B cell (primary cell): ENCODE measurements at regions not wholly inside any gene's neighbourhood (a gene's known extent, or its start where the extent isn't known, plus 50 kb on each side); places are given as distances from the start of the nearest gene placed in this dataset.

ENCODE experiments used
- EZH2 ChIP-seq: IDR thresholded peaks from 2 replicates; pipeline ENCODE4 v1.6.1; 2012; ENCODE audit warnings: borderline replicate concordance, low read depth, mild to moderate bottlenecking, moderate library complexity, low read length; ENCODE audit not compliant: insufficient read depth, poor library complexity, severe bottlenecking
- TF ChIP-seq, protein P1 (sequence below): fragments of 200-600 bp; IDR thresholded peaks from one replicate; pipeline ENCODE4 v1.8.0; 2022; ENCODE audit warnings: antibody characterized with exemption, mild to moderate bottlenecking

DNA sequence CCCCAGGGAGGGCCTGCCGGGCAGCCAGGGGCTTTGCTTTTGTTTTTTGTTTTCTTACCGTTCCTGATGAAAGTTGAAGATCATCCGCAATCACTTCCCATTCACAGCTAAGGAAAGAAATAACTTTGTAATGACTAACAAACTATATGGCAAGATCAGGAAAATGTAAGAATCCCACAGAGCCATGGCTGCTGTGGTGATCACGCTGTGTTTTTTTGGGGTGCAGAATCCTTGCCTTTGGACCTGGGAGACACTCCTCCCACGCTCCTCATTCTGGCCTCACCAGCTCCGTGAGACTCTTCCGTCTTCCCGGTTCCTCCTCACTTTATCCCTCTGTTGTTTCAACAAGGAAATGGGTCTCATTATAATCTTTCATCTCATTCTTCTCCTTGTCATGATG is 443.0 kb upstream of the MGMT start:
- TF ChIP-seq, protein P1, sequence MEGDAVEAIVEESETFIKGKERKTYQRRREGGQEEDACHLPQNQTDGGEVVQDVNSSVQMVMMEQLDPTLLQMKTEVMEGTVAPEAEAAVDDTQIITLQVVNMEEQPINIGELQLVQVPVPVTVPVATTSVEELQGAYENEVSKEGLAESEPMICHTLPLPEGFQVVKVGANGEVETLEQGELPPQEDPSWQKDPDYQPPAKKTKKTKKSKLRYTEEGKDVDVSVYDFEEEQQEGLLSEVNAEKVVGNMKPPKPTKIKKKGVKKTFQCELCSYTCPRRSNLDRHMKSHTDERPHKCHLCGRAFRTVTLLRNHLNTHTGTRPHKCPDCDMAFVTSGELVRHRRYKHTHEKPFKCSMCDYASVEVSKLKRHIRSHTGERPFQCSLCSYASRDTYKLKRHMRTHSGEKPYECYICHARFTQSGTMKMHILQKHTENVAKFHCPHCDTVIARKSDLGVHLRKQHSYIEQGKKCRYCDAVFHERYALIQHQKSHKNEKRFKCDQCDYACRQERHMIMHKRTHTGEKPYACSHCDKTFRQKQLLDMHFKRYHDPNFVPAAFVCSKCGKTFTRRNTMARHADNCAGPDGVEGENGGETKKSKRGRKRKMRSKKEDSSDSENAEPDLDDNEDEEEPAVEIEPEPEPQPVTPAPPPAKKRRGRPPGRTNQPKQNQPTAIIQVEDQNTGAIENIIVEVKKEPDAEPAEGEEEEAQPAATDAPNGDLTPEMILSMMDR = no peak
- TF ChIP-seq EZH2 = no peak
